TTC549 (cell line): ENCODE measurements at regions not wholly inside any gene's neighbourhood (a gene's known extent, or its start where the extent isn't known, plus 50 kb on each side); places are given as distances from the start of the nearest gene placed in this dataset.

Experiments used
- FAIRE-seq: peaks from 2 replicates; lab custom pipeline; 2012; peaks lifted over from hg19 to GRCh38; lab: Jason Lieb, UNC

DNA sequence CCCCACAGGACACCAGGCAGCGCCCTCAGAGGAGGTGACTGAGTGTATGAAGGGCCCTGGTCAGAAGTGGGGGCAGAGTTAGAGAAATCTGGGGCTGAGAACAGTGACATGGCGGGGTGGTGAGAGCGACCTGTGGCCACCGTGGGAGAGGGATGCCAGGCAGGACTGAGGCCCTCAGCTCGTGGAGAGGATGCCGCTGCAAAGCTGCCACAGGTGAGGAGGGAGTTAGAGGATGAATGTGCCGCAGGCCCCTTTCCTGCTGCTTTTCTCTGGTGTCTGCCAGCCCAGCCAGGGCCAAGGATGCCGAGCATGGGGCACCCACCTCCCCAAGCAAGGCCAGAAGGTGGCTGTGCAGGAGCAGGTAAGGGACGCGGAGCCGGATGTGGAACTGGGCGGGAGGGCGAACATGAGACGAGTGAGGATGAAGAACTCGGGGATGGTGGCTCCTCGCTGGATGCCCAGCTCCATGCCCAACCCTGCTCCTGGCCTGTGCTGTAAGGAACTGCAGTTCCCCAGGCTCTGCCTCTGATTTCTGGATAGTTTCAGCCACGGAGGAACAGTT, 269.2 kb upstream of the HDAC4 start:
- no peak for FAIRE-seq

DNA sequence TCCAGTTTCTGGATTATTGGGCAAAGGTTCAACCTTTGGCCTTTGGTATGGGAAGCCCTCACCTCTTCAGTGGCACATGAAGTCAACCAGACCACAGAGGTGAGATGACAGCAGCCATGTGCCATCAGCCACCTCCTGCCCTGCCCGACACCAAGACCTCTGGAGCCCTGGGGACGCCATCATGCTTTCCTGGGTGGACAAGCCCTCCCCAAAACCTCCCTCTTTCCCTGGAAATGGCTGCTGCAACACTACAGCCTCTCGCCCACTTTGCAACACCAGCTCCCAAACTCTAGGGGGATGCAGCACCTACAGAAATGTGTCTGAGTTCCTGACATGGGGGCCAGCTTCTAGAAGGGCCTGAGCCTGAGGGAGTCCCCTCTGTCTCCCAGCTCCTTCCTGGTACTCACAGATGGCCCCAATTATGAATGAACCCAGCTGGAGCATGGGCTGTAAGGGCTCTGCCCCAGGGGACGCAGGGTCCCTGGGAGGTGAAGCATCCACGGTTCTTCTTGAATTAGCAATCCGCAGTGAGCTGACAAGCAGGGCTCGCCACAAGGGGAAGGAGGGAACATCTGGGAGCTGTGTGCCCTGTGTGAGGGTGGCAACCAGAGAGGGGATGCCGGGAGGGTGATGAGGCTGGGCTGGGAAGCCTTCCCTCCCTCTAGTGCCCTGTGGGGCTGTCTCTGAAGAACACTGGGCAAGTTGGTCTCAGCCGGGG, 268.5 kb upstream of the HDAC4 start:
- no peak for FAIRE-seq

DNA sequence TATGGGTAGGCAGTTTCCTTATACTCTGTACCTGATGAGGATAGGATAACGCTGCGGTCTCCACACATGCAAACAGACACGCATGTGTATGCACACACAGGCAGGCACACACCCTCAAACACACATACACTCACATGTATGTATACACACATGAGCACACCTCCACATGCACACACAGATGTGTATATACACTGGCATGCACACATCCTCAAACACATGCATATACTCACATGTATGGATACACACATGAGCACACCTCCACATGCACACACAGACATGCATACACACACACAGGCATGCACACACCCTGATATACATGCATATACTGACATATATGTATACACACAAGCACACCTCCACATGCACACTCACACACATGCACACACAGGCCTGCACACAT, 267.8 kb upstream of the HDAC4 start:
- no peak for FAIRE-seq

DNA sequence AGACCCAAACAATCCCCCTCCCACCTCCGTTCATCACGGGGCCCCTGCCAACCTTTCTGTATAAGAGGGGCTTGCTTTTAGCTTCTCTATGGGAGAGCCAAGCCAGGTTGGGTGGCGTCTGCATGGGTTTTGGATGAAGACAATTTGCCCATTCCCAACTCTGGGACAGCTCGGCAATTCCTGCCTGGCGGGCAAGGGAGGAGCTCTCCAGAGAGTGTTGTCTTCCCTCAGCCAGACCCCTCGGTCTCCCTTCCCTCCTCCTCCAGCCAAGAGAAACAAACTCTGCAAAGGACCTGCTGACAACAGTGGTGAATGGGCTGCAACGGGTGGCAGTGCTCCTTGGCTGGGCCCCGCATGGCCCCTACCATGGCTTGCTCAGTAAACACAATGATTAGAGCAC, 267.2 kb upstream of the HDAC4 start:
- FAIRE-seq: no peak

DNA sequence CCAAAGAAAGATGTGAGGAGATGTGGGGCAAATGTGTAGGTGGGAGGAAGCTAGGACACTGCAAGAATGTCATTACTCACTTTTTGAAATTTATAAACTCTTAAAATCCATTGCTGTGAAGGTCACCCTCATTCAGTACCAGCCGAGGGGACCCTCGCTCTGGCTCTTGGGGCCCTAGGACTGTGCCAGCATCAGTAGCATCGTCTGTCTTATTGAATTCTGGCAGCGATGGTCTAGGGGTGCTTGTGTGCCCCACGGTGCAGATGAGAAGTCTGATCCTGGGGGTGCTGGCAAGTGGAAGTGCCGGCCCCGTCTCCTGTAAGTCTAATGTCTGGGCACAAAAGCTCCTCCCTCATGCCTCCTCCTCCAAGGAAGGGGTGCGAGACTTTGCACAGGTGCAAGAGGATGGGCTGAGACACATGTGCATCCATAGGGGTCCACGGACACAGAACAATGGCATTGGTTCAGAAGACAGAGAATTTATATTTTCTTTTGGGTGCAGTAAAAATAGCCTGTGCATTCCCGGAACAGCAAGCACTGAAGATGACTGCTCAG, 266.7 kb upstream of the HDAC4 start:
- no peak for FAIRE-seq

DNA sequence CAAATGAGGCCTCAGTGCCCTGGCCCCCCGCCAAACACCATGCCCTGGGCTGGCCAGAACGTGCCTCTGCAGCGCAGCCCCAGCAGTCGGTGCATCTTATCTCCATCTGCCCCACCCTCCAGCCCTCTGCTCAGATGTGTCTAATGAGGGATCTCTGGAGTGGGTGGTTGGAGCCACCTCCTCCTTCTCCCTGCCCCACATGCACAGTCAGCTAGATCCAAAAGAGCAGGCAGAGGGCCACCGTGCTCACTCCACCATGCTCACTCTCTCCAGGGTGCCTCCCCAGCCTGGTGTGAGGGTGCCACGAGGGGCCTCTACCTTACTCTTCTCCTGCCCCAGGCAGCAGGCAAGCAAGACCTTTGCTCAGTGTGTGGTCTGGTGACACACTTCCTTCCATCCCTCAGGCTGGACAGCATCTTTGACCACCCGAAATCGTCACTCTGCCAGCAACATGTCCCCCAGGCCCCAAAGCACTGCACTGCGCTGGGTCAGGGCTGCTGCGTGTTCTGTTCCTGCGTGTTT, 266.1 kb upstream of the HDAC4 start:
- no peak for FAIRE-seq

DNA sequence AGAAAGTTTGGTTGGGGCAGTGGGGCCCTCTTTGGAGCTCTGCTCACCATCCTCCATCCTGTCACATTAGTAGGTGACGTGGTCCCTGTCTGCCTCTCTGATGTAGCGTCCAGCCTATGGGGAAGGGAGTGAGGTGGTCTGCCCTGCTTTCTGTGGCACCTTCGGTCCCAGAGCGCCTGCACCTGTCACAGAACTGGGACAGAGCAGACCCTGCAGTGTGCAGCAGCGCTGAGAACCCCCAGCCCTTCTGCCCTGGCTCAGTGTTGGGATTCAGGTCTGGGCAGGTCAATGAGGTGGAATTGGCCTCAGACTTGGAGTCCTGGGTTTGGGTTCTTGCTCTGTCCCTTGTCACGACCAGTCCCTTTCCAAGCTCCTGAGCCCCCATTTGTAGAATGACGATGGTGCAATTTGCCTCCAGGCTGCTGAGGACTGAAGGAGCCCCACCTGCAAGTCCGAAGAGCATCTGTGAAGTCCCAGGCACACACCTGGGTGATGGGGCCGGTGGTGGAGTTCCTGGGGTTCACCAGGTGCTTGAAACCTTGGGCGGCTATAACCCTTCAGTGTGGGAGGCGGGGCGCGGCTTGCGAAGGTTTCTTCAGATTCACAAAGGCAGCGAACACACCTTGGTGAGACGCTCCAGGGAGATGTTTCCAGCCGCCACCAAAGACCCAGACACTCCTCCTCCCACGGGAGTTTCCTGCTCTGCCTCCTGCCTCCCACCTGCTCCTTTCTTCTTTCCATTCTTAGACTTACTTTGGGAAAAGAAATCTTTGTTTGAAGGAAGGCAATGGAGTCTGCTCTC, 265.4 kb upstream of the HDAC4 start:
- FAIRE-seq: no peak

DNA sequence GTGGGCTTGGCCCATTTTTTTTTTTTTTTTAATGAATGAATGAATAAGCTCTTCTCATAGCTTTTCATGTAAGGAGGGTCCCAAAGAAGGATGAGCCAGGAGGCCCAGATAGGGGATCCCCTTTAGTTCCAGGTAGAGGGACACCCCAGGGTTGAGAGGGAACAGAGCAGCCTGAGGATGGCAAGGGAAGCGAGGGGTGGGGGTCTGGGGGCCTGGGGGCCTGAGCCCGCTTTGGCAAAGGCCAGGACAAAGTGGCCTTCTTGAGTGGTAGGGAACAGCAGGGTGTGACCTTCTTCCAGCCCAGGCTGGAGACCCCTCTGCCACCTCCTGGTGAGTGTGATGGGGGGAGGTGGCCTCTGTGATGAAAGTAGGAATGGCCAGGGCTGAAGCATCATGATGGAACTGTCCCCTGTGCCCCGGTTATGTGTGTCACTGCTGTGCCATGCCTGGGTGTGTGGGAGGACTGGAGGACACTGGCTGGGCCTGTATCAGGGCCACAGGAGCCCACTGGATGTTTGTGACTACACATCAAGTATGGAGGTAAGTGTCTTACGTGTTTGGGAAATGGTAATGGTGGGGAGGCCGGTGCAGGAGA, 263.5 kb upstream of the HDAC4 start:
- no peak for FAIRE-seq

DNA sequence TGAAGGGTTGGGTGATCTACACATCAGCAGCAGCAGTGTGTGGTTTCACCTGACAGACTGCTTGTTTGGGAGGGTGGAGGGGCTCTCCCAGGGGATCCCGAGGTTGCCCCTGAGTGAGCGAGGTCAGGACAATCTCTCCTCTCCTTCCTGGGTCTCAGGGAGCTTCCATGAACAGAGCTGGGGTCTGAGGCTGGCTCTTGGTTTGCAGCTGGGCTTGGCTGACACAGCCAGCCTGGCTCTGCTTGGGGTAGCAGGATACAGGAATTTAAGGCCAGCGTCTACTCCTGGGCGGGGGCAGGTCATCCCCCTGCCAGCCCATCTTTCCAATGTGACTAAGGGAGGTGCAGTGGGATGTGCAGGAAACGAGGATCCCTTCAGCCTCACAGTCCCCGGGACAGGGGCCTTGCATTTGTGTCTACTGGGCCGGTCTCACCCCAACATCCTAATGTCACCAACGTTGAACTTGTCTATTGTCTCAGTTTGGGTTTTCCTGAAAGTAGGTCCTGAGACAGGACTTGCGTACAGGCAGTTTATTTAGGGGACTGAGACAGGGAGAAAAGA, 262.6 kb upstream of the HDAC4 start:
- FAIRE-seq: no peak

DNA sequence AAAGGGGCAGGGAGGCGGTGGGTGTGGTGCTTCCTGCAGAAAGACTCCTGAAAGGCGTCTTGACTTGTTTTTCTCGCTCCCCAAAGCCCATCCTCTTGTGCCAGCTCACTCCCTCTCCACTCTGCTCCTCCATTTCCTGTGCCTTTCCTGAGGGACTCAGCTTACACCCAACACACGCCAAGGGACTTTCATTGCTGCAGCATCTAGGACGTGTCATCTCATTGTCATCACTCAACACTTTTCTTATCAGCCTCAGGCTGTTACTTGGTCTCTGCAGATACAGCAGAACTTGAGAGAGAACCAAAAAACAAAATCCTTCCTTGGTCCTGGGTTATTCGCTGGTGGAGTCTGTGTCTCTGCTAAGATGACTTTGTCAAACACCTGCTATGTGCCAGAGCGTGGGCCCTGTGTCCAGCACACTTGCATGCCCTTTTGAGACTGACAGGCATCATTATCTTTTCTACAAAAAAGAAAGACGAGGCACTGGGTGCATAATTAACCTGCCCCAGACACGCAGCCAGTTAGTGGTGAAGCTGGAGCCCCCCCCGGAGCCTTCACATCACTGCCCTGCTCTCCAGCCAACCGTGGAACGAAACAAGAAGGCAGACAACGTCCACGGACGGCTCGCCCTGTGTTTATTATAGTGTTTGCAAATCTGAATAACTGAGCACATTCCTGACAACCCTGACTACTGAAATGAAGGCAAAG, 261.7 kb upstream of the HDAC4 start:
- no peak for FAIRE-seq

DNA sequence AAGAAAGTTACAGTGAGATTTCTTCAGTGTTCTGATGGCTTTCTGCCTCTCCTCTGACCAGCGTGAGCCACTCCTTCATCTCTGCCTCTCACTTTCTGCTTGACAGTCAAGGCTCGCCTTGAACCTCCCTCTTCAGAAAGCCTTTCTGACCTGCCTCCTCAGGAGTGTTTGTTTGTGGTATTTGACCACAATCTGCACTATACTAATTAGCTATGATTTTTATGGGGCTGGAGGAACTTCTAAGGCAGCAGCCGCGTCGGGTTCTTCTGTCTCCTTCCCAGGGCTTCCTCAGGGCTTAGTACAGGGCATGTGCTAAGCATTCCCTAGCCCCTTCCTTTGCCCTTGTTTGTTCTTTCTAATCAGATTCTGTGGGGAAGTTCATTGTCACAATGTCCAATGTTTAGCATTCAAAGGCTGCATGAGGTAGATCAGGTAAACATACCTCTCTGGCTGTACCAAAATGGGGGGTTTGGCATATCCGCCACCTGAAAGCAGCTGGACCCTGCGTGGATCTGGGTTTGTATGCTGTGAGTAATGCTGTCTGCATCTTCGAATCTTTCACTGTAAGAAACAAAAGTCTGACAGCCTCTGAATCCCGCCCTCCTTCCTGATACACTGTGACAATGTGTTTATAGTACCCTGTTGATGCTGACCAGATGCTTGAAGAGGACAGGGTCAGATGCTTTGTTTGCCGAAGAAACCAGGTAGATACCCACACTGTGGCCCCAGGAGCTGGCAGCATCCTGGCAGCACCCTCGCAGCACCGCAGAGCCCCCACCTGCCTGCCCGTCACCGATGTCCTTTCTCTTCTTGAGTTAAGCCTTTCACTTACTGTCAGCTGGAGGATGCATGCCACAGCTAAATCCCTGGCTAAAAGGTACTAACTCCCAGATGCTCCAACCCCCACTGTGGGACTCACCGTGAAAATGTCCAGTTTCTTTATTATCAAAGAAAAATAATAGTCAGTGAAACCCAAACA, 260.8 kb upstream of the HDAC4 start:
- FAIRE-seq: no peak

DNA sequence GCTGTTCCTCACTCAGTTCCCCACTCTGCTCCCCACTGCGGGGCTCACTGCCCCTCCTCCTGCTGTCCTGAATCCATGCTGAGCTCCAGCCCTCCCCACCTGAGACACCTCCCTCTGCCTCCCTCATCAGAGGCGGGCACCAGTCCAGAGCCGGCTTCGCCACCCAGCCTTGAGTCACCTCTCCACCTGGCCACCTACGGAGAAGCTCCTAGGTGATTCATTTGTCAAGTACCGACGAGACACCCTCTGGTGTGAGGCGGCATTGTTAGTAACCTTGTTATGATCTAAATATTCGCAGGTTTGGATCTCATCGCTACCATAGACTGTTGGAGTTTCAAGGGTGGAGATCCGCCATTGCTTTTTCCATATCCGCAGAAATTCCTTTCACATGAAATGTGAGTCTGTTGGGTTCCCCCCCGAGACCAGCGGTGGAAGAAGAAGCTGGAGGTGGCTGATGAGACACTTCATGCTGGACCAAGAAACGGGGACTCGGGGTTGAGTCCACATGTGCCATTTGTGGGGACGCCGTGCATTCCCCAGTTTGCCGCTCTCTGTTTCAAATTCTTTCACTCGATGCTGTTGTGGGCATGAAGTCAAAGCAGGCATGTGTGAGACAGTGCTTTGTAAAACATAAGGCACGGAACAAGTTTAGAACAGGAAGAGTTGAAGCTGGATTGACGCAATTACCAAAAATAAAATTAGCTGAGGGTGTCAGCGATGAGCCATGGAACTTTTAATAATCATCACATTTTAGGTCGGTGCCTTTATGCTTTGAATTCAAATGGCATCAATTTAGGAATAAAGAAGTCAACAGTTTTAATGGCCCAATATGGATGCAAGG, 259.8 kb upstream of the HDAC4 start:
- no peak for FAIRE-seq

DNA sequence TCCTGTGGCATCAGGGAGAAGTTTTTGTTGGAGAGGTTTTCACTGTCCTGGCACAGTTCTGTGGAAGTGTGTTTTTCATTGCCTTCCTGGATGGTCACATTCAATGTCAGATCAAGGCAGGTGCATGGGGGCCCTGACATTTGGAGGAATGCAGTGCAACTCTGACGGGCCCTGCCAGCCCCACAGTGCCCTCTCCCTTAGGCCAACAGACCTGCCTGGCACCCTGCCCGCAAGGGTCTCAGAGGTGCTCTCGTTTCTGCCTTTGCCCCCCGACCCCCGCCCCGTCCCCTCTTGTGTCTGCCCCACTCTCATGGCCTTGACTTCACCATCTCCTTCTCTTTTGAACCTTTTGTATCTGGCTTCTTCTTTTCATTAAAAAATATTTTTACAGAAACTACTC, 257.2 kb upstream of the HDAC4 start:
- FAIRE-seq: no peak

DNA sequence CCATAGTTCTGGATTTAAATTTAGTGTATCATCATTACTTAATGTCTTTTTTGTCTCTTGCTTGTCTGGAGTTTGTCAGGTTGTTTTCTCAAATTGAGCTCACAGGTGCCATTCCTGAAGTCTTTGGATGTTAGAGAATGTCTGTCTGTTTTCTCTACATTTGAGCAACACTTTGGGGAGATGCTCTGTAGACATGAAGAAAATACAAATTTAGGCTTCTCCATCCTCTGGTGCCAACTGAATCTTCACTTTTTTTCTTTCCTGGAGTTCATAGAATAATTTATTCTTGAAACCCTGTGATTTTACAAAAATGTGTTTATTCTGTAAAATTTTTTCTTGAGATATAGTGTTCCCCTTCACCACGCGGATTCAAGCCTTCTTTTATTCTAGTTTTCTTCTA, 256.4 kb upstream of the HDAC4 start:
- FAIRE-seq: no peak

DNA sequence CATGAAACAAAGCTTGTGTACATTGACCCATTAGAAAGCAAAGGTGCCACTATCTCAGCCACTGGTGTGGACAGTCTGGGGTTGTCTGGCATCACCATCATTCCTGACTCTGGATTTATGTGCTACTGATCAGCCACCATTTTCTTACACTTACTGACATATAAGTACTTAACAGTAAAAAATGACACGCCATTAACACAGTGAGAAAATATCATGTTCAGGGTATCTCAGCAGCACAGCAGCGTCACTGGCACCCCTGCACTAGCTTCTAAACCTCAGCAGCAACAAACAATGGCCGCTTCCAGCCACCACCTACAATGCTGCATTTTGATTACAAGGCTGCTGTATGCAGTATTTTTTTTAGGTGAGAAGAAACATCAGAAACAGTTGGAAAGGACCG, 253.4 kb upstream of the HDAC4 start:
- no peak for FAIRE-seq

DNA sequence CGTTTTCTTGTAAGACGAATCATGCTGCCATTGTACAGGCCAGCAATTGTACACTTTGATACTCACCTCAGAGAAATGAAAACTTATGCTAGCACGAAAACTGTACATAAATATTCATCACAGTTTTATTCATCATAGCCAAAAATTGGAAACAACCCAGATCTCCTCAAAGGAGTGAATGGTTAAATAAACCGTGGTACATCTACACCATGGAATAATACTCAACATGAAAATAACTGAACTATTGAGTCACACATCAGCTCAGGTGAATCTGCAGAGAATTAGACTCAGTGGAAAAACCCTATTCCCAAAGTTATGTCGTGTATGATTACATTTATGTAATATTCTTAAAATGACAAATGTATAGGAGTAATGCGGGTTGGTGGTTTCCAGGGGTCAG, 251.0 kb upstream of the HDAC4 start:
- FAIRE-seq: no peak

DNA sequence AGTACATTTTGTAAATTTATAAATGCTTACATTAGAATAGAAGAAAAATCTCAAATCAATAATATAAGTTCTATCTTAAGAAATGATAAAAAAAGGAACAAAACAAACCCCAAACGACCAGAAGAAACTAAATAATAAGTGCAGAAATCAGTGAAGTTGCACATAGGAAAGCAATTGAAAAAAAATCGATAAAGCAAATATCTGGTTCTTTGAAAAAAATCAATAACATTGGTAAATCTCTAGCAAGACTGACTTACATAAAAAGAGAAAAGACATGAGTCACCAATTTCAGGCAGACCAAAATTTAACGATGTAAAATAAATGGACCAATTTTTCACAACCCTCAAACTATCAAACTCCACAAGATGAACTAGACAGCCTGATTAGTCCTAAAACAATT, 249.9 kb upstream of the HDAC4 start:
- no peak for FAIRE-seq

DNA sequence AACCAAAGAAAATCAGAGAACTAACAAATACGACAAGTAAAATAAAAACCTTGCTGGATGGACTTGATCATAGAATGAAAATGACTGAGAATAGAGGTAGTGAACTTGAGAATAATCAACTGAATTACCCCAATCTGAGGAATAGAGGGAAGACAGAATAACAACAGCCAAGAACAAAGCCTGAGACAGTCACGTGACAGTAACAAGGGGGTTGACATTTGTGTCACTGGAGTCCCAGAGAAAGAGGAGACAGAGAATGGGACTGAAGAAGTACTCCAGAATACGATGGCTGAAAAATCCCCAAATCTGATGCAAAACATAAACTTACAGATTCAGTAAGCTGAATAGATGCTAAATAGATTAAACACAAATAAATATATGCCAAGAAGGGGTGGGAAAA, 248.5 kb upstream of the HDAC4 start:
- FAIRE-seq: no peak

DNA sequence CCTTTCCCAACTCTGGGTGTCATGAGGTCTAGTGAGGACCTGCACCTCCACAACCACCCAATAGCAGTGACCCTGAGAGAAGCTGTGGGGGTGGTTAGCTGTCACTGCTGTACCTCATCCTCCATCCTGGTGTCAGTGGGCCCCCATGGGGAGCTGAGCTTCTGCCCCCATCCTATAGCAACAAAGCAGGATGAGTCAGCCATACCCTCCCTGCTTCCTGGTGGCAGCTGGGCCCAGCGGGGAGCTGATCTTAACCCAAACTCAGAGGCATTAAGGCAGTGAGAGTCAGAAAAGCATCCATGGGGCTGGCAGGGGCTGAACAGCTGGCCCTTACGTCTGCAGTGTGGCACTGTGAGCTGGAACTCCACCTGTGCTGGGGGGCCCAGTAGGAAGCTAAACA, 247.8 kb upstream of the HDAC4 start:
- no peak for FAIRE-seq
